ENCODE measurements at regions not wholly inside any gene's neighbourhood (a gene's known extent, or its start where the extent isn't known, plus 50 kb on each side); places are given as distances from the start of the nearest gene placed in this dataset.
"Not testable (repeated sequence)": the region's sequence is repeated elsewhere in the genome, so short reads cannot be mapped to it uniquely, and the experiment has no call there.

DNA sequence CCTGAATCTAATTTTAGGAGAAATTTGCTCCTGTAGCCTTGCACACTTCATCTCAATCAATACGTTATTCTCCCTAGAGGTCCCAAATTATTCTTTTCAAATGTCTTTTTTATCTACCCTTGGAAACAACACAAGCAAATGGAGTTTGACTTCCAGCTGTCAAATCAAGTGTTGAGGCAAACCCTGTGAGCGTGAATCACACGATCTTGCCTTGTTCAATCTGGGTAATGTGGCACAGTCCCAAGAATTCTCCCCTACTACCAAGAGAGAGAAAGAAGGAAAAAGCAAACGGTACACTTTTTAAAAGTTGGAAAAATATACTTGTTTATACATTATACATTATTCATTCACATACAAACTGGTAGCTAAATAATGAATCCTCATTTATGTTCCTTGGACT is 2035.3 kb upstream of the CELF4 start:
- Histone ChIP-seq H3K4me2 (no peak overlapping the region), H3K27ac (no peak overlapping the region), H3K4me3 (no peak overlapping the region)

DNA sequence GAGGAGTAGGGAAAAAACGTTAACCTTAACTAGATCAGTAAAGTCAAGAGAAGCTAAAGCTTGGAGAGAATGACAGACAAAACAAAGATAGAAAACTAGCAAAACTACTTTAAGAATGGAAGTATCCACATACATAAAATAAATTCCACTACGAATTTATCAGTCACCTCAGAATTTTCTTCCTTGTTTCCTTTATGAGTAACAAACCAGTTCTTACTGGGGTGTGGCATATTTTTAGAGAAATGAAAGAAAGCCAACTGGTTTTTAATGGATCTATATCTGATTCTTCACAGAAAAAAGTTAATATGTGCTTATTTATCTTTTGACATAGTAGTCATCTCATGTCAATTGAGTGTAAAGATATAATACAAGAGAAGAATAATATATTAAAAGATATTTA is 2033.7 kb upstream of the CELF4 start:
- no peaks in the 10 kb centered on the region for H3K27me3 ChIP-seq
- no peak overlapping the region for H3K27ac ChIP-seq
- H3K4me2 ChIP-seq, result no peak overlapping the region
- H3K9me3 ChIP-seq, result no peaks in the 10 kb centered on the region
- no peak overlapping the region for H3K4me3 ChIP-seq
- no peaks in the 10 kb centered on the region for H4K20me1 ChIP-seq
- H3K9ac ChIP-seq, result no peak overlapping the region
- no peaks in the 10 kb centered on the region for H3K36me3 ChIP-seq
- no peak for TF ChIP-seq Cebpa-rat (IDR thresholded peaks at IDR 0.05)
- H3K4me1 ChIP-seq, result no peaks in the 10 kb centered on the region

More for the DNA sequence above, 2035.3 kb upstream of the CELF4 start:
- Histone ChIP-seq H3K36me3 (no peaks in the 10 kb centered on the region), H3K9me3 (no peaks in the 10 kb centered on the region), H4K20me1 (no peaks in the 10 kb centered on the region), H3K27me3 (no peaks in the 10 kb centered on the region), H3K4me1 (no peaks in the 10 kb centered on the region), H3K9ac (no peak overlapping the region)
- TF ChIP-seq Cebpa-rat (IDR thresholded peaks at IDR 0.05), result no peak

DNA sequence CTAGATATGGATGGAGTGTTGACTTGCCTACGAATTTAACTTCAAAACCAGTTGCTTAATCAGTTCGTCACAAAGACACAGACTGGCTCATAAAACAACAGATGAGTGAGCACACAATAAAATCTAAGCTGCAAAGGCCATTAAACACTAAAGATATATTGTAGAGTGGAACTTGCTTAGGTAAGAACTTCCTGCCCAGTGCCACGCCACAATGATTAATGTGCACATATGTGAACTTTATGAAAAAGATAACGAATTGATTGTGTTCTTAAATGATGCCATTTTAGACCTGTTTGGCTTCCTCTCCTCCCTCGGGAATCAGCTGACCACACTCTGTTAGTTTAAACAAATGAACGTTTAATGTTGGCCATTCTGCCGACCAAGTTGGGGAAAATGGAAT is 2031.3 kb upstream of the CELF4 start:
- Histone ChIP-seq H3K9me3 (no peaks in the 10 kb centered on the region), H4K20me1 (no peaks in the 10 kb centered on the region), H3K4me2 (no peak overlapping the region), H3K4me1 (no peaks in the 10 kb centered on the region), H3K27ac (no peak overlapping the region), H3K36me3 (no peaks in the 10 kb centered on the region), H3K27me3 (no peaks in the 10 kb centered on the region), H3K4me3 (no peak overlapping the region), H3K9ac (no peak overlapping the region)
- no peak for TF ChIP-seq Cebpa-rat (IDR thresholded peaks at IDR 0.05)

GRCh38 chr18:39596221-39596620 is 2030.6 kb upstream of the CELF4 start:
- H3K4me1 ChIP-seq, result no peaks in the 10 kb centered on the region
- H3K4me2 ChIP-seq, result no peak overlapping the region
- H3K27ac ChIP-seq, result no peak overlapping the region
- no peaks in the 10 kb centered on the region for H3K9me3 ChIP-seq
- H4K20me1 ChIP-seq, result no peaks in the 10 kb centered on the region
- H3K36me3 ChIP-seq, result no peaks in the 10 kb centered on the region
- no peaks in the 10 kb centered on the region for H3K27me3 ChIP-seq
- TF ChIP-seq Cebpa-rat (IDR thresholded peaks at IDR 0.05), result no peak
- no peak overlapping the region for H3K9ac ChIP-seq
- H3K4me3 ChIP-seq, result no peak overlapping the region

GRCh38 chr18:39594206-39594605 is 2028.6 kb upstream of the CELF4 start:
- no peaks in the 10 kb centered on the region for H3K9me3 ChIP-seq
- no peaks in the 10 kb centered on the region for H3K4me1 ChIP-seq
- TF ChIP-seq Cebpa-rat (IDR thresholded peaks at IDR 0.05), result no peak
- no peak overlapping the region for H3K27ac ChIP-seq
- no peak overlapping the region for H3K4me2 ChIP-seq
- no peaks in the 10 kb centered on the region for H4K20me1 ChIP-seq
- no peak overlapping the region for H3K4me3 ChIP-seq
- no peaks in the 10 kb centered on the region for H3K27me3 ChIP-seq
- no peaks in the 10 kb centered on the region for H3K36me3 ChIP-seq
- H3K9ac ChIP-seq, result no peak overlapping the region

- Histone ChIP-seq H3K4me1 (no peaks in the 10 kb centered on the region), H3K4me2 (no peak overlapping the region), H4K20me1 (no peaks in the 10 kb centered on the region), H3K4me3 (no peak overlapping the region), H3K27ac (no peak overlapping the region), H3K36me3 (no peaks in the 10 kb centered on the region), H3K9me3 (no peaks in the 10 kb centered on the region), H3K9ac (no peak overlapping the region), H3K27me3 (no peaks in the 10 kb centered on the region)
- no peak for TF ChIP-seq Cebpa-rat (IDR thresholded peaks at IDR 0.05)
Observed at GRCh38 chr18:39591649-39592048, 2026.1 kb upstream of the CELF4 start.

- H3K9me3 ChIP-seq, result no peaks in the 10 kb centered on the region
Observed at GRCh38 chr18:39589496-39589895, 2023.9 kb upstream of the CELF4 start.

GRCh38 chr18:39587586-39587985 is 2022.0 kb upstream of the CELF4 start:
- H3K27ac ChIP-seq, result no peak overlapping the region
- H3K4me2 ChIP-seq, result no peak overlapping the region
- no peak for TF ChIP-seq Cebpa-rat (IDR thresholded peaks at IDR 0.05)
- no peak overlapping the region for H3K4me3 ChIP-seq
- H3K9me3 ChIP-seq, result no peaks in the 10 kb centered on the region
- no peaks in the 10 kb centered on the region for H3K36me3 ChIP-seq
- no peak overlapping the region for H3K9ac ChIP-seq
- no peaks in the 10 kb centered on the region for H3K4me1 ChIP-seq
- no peaks in the 10 kb centered on the region for H3K27me3 ChIP-seq
- H4K20me1 ChIP-seq, result no peaks in the 10 kb centered on the region

More at GRCh38 chr18:39589496-39589895, 2023.9 kb upstream of the CELF4 start:
- no peaks in the 10 kb centered on the region for H3K4me1 ChIP-seq
- no peak overlapping the region for H3K4me3 ChIP-seq
- no peak overlapping the region for H3K4me2 ChIP-seq
- H3K36me3 ChIP-seq, result no peaks in the 10 kb centered on the region
- no peaks in the 10 kb centered on the region for H4K20me1 ChIP-seq
- H3K9ac ChIP-seq, result no peak overlapping the region
- no peak for TF ChIP-seq Cebpa-rat (IDR thresholded peaks at IDR 0.05)
- H3K27me3 ChIP-seq, result no peaks in the 10 kb centered on the region
- no peak overlapping the region for H3K27ac ChIP-seq

DNA sequence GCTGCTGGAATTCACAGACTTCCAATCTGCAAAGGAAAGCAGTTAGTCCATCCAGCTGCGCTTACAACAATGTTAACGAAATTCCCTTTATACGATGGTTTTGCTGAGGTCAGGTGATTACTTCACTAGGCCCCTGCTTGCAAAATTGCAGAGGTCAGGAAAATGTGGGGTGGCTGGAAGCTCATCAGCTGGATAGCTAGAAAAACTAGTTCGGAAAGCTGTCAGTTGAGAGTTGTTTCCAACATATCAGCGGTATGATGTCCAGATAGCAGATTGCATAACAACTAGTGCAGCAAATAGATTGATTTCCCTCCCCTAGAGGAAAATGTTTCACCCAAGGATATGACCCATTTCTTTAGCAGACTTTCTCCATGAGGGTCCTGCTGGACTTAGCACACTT is 2021.1 kb upstream of the CELF4 start:
- Histone ChIP-seq H3K4me2 (no peak overlapping the region), H3K4me1 (no peaks in the 10 kb centered on the region), H3K4me3 (no peak overlapping the region), H3K27ac (no peak overlapping the region), H3K27me3 (no peaks in the 10 kb centered on the region), H3K9me3 (no peaks in the 10 kb centered on the region), H3K36me3 (no peaks in the 10 kb centered on the region), H3K9ac (no peak overlapping the region), H4K20me1 (no peaks in the 10 kb centered on the region)
- no peak for TF ChIP-seq Cebpa-rat (IDR thresholded peaks at IDR 0.05)

GRCh38 chr18:39574897-39575296 is 2009.3 kb upstream of the CELF4 start:
- H3K4me1 ChIP-seq, result no peaks in the 10 kb centered on the region
- no peaks in the 10 kb centered on the region for H4K20me1 ChIP-seq
- TF ChIP-seq Cebpa-rat (IDR thresholded peaks at IDR 0.05), result no peak
- H3K4me2 ChIP-seq, result no peak overlapping the region
- H3K9ac ChIP-seq, result no peak overlapping the region
- H3K27me3 ChIP-seq, result no peaks in the 10 kb centered on the region
- no peak overlapping the region for H3K27ac ChIP-seq
- no peak overlapping the region for H3K4me3 ChIP-seq
- no peaks in the 10 kb centered on the region for H3K36me3 ChIP-seq
- no peaks in the 10 kb centered on the region for H3K9me3 ChIP-seq

DNA sequence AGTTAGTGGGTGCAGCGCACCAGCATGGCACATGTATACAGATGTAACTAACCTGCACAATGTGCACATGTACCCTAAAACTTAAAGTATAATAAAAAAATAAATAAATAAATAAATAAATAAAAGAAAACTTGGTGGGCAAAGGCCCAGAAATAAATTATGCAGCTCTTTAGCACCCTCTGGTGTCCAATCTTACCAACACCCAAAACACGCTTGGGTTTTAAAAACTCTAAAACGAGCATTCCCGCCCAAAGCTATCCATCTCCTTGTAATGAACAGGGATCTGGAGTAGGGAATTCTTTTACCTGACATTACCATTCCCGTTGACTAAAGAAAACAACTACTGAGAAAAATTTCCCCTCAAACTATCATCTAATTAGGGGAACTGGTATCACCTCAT is 2005.9 kb upstream of the CELF4 start:
- no peak for TF ChIP-seq Cebpa-rat (IDR thresholded peaks at IDR 0.05)
- H3K4me2 ChIP-seq, result no peak overlapping the region

GRCh38 chr18:39565551-39566230 is 2000.1 kb upstream of the CELF4 start:
- H3K27ac ChIP-seq, H3K4me3 ChIP-seq, H4K20me1 ChIP-seq, H3K9me3 ChIP-seq, H3K27me3 ChIP-seq, H3K4me2 ChIP-seq, H3K4me1 ChIP-seq, H3K36me3 ChIP-seq, H3K9ac ChIP-seq: not testable (repeated sequence)

More for the DNA sequence above, 2005.9 kb upstream of the CELF4 start:
- Histone ChIP-seq H3K27me3 (no peaks in the 10 kb centered on the region), H3K4me1 (no peaks in the 10 kb centered on the region), H3K9me3 (no peaks in the 10 kb centered on the region), H3K27ac (no peak overlapping the region), H4K20me1 (no peaks in the 10 kb centered on the region), H3K9ac (no peak overlapping the region), H3K4me3 (no peak overlapping the region), H3K36me3 (no peaks in the 10 kb centered on the region)
